Osteocyte (in vitro differentiated cells): ENCODE measurements at regions not wholly inside any gene's neighbourhood (a gene's known extent, or its start where the extent isn't known, plus 50 kb on each side); places are given as distances from the start of the nearest gene placed in this dataset.

Experiments
- DNase-seq: peaks from one replicate; pipeline ENCODE4 v3.0.0; 2021; ENCODE audit warnings: mixed read lengths; ENCODE audit not compliant: unreplicated experiment; ENCODE audit errors: extremely low spot score
- H3K27ac Mint-ChIP-seq: one replicate; pipeline ENCODE4 v1.8.0; 2021; ENCODE audit warnings: mild to moderate bottlenecking, mixed read lengths; ENCODE audit not compliant: unreplicated experiment
- H3K27me3 Mint-ChIP-seq: one replicate; pipeline ENCODE4 v1.8.0; 2021; ENCODE audit warnings: mixed read lengths; ENCODE audit not compliant: unreplicated experiment
- H3K36me3 Mint-ChIP-seq: one replicate; pipeline ENCODE4 v1.8.0; 2021; ENCODE audit warnings: mixed read lengths; ENCODE audit not compliant: unreplicated experiment
- H3K4me1 Mint-ChIP-seq: one replicate; pipeline ENCODE4 v1.8.0; 2021; ENCODE audit warnings: mixed read lengths; ENCODE audit not compliant: unreplicated experiment
- H3K4me3 Mint-ChIP-seq: one replicate; pipeline ENCODE4 v1.8.0; 2021; ENCODE audit warnings: mild to moderate bottlenecking, moderate library complexity, mixed read lengths; ENCODE audit not compliant: unreplicated experiment
- H3K9me3 Mint-ChIP-seq: one replicate; pipeline ENCODE4 v1.8.0; 2021; ENCODE audit warnings: mixed read lengths; ENCODE audit not compliant: unreplicated experiment
- TF ChIP-seq, protein P1 (sequence below): fragments of 200-600 bp; sonication (generic); IDR thresholded peaks from 2 replicates; pipeline ENCODE4 v1.5.0; 2021; ENCODE audit warnings: antibody characterized with exemption, mild to moderate bottlenecking, moderate library complexity

DNA sequence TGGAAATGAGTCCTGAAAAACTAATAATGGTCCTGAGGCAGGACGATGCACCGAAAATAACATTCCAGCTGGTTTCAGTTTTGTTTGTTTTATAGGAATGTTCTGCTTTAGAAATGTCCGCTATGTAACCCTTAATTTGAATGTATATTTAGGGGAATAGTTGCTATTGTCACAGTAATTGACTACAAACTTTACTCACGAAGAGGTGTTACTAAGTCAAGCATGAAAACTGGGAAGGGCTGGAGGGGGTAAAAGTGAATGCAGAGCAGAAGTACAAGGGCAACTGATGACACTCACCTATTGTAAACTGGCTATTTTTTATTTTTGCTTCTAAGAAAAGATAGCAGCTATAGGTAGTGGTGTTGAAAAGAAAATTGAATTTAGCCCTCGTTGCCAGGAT lies 230.7 kb upstream of the SYT10 start:
- no peak for DNase-seq
- no peaks in the 10 kb centered on the region for H3K27me3 Mint-ChIP-seq
- H3K9me3 Mint-ChIP-seq, result peaks cover 5% of the 10 kb centered on the region
- TF ChIP-seq, protein P1, sequence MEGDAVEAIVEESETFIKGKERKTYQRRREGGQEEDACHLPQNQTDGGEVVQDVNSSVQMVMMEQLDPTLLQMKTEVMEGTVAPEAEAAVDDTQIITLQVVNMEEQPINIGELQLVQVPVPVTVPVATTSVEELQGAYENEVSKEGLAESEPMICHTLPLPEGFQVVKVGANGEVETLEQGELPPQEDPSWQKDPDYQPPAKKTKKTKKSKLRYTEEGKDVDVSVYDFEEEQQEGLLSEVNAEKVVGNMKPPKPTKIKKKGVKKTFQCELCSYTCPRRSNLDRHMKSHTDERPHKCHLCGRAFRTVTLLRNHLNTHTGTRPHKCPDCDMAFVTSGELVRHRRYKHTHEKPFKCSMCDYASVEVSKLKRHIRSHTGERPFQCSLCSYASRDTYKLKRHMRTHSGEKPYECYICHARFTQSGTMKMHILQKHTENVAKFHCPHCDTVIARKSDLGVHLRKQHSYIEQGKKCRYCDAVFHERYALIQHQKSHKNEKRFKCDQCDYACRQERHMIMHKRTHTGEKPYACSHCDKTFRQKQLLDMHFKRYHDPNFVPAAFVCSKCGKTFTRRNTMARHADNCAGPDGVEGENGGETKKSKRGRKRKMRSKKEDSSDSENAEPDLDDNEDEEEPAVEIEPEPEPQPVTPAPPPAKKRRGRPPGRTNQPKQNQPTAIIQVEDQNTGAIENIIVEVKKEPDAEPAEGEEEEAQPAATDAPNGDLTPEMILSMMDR, result no peak
- no peaks in the 10 kb centered on the region for H3K36me3 Mint-ChIP-seq
- H3K4me3 Mint-ChIP-seq, result no peak overlapping the region
- no peaks in the 10 kb centered on the region for H3K4me1 Mint-ChIP-seq
- H3K27ac Mint-ChIP-seq, result no peak overlapping the region

- no peak for DNase-seq
- H3K36me3 Mint-ChIP-seq, result no peaks in the 10 kb centered on the region
- no peak overlapping the region for H3K27ac Mint-ChIP-seq
- no peaks in the 10 kb centered on the region for H3K4me1 Mint-ChIP-seq
- peaks cover 5% of the 10 kb centered on the region for H3K9me3 Mint-ChIP-seq
- TF ChIP-seq, protein P1, result no peak
- H3K4me3 Mint-ChIP-seq, result no peak overlapping the region
- H3K27me3 Mint-ChIP-seq, result no peaks in the 10 kb centered on the region
These were observed 232.1 kb upstream of the SYT10 start for GRCh38 chr12:33671676-33672075.

- no peaks in the 10 kb centered on the region for H3K4me1 Mint-ChIP-seq
- H3K36me3 Mint-ChIP-seq, result no peaks in the 10 kb centered on the region
- H3K9me3 Mint-ChIP-seq, result peaks cover 5% of the 10 kb centered on the region
- no peak for DNase-seq
- H3K4me3 Mint-ChIP-seq, result no peak overlapping the region
- TF ChIP-seq, protein P1, result no peak
- H3K27ac Mint-ChIP-seq, result no peak overlapping the region
- no peaks in the 10 kb centered on the region for H3K27me3 Mint-ChIP-seq
These were observed 233.4 kb upstream of the SYT10 start for GRCh38 chr12:33672836-33673577.

DNA sequence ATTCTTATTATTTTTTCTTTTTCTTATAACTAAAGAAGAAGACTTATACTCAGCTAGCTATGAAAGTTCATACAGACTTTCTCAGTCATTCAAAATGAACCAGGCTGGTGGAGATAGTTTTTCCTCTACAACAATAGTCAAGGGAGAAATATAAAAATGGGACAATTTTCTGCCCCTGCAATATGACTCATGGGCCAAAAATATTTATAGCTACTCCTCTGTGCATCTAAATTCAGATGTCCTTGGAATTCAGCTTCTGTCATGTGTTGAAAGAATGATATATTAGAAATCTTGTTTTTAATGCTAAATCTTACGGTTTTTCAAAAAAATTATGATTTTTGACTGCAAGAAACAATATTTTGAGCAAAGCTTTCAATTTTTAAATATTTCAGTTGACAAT lies 237.2 kb upstream of the SYT10 start:
- no peaks in the 10 kb centered on the region for H3K9me3 Mint-ChIP-seq
- no peaks in the 10 kb centered on the region for H3K36me3 Mint-ChIP-seq
- TF ChIP-seq, protein P1, result no peak
- no peak for DNase-seq
- no peaks in the 10 kb centered on the region for H3K4me1 Mint-ChIP-seq
- H3K4me3 Mint-ChIP-seq, result no peak overlapping the region
- no peak overlapping the region for H3K27ac Mint-ChIP-seq
- no peaks in the 10 kb centered on the region for H3K27me3 Mint-ChIP-seq

DNA sequence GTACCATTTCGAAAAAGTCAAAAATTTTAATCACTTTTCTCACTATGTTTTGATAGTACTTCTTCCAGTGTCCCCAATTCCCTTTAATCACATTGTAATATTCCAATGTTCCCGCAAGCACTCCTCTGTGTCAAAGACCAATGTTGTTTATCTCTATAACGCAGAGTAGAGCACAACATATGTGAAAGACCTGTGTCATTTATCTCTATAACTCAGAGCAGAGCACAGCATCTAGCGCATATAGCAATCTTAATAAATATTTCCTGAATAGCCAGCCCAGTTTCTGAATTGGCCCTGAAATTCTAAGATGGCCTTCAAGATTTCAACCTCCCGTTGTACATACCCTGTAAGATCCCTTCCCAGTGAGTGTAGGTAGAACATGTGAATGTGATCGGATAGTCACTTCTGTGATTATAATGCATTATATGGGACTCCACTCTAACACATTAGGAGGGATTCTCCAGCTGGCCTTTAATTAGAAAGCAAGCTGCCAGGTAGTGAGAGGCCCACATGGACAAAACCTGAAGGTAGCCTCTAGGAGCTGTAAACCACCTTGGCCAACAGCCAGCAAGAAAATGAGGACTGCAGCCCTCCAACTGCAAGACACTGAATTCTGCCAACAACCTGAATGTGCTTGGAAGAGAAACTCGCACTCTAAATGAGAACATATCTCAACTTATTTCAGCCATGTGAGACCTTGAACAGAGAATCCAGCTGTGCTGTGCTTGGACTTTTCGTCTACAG lies 238.8 kb upstream of the SYT10 start:
- no peak overlapping the region for H3K27ac Mint-ChIP-seq
- TF ChIP-seq, protein P1, result no peak
- no peak for DNase-seq
- no peaks in the 10 kb centered on the region for H3K27me3 Mint-ChIP-seq
- H3K4me3 Mint-ChIP-seq, result no peak overlapping the region
- no peaks in the 10 kb centered on the region for H3K36me3 Mint-ChIP-seq
- H3K9me3 Mint-ChIP-seq, result no peaks in the 10 kb centered on the region
- no peaks in the 10 kb centered on the region for H3K4me1 Mint-ChIP-seq
